ENCODE measurements at regions not wholly inside any gene's neighbourhood (a gene's known extent, or its start where the extent isn't known, plus 50 kb on each side); places are given as distances from the start of the nearest gene placed in this dataset.

DNA sequence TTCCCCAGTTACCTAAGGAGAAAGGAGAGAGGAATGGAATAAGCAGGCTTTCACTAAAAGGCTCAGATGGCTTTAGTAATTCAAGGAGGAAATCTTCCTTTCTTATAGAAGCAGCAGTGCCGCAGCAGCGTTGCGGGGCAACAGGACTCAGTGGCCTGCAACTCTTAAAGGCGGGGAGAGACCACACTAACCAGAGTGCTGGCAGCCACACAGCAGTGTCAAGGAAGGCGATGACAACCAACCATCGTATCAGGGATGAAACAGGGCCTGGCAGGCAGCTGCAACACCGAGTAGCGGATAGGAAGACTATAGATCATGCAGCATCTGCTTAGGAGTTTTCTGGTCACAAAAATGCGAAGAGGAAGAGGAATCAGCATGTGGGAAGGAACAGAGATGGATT is 106.0 kb downstream of the ERCC5 start:
- TF ChIP-seq, protein P1, sequence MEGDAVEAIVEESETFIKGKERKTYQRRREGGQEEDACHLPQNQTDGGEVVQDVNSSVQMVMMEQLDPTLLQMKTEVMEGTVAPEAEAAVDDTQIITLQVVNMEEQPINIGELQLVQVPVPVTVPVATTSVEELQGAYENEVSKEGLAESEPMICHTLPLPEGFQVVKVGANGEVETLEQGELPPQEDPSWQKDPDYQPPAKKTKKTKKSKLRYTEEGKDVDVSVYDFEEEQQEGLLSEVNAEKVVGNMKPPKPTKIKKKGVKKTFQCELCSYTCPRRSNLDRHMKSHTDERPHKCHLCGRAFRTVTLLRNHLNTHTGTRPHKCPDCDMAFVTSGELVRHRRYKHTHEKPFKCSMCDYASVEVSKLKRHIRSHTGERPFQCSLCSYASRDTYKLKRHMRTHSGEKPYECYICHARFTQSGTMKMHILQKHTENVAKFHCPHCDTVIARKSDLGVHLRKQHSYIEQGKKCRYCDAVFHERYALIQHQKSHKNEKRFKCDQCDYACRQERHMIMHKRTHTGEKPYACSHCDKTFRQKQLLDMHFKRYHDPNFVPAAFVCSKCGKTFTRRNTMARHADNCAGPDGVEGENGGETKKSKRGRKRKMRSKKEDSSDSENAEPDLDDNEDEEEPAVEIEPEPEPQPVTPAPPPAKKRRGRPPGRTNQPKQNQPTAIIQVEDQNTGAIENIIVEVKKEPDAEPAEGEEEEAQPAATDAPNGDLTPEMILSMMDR (conservative IDR thresholded peaks at IDR 0.05), result no peak
- TF ChIP-seq EZH2 (IDR thresholded peaks at IDR 0.05; ENCODE audit: low read depth), result no peak
